ENCODE measurements at regions not wholly inside any gene's neighbourhood (a gene's known extent, or its start where the extent isn't known, plus 50 kb on each side); places are given as distances from the start of the nearest gene placed in this dataset.

GRCh38 chr17:12463102-12463501 lies 202.6 kb upstream of the MYOCD start:
- intact Hi-C loops (cut with DNase I): no loop called here
- DNase-seq (peak in 1 of 4 donors; percentile 3), ATAC-seq (no peak)
- Histone ChIP-seq H3K9me3 (no peaks in the 10 kb centered on the region), H3K27me3 (no peaks in the 10 kb centered on the region), H3K36me3 (replicated peaks in 1 of 2; ENCODE audit: insufficient read depth in 1 of 2, low read depth in 2 of 2) (no peaks in the 10 kb centered on the region), H3K4me1 (no peaks in the 10 kb centered on the region), H3K27ac (no peak overlapping the region), H3K4me3 (no peak overlapping the region)
- WGBS, 2 donors: 44 to 47% methylated on average over 2 of the region's 2 CpGs
- TF ChIP-seq CTCF (IDR thresholded peaks at IDR 0.05) (no peak), POLR2A (IDR thresholded peaks at IDR 0.05) (no peak)

GRCh38 chr17:12472252-12473173 lies 193.2 kb upstream of the MYOCD start:
- no peak for TF ChIP-seq CTCF (IDR thresholded peaks at IDR 0.05)
- TF ChIP-seq POLR2A (IDR thresholded peaks at IDR 0.05): no peak
- Histone ChIP-seq H3K27me3 (no peaks in the 10 kb centered on the region), H3K36me3 (replicated peaks in 1 of 2; ENCODE audit: insufficient read depth in 1 of 2, low read depth in 2 of 2) (no peaks in the 10 kb centered on the region), H3K4me3 (no peak overlapping the region), H3K4me1 (no peaks in the 10 kb centered on the region), H3K9me3 (no peaks in the 10 kb centered on the region), H3K27ac (no peak overlapping the region)
- no peak for DNase-seq
- intact Hi-C loops (cut with DNase I): no loop called here
- WGBS, 2 donors: 63 to 70% methylated on average over 7 of the region's 7 CpGs
- no peak for ATAC-seq

GRCh38 chr17:12478311-12478710 lies 187.4 kb upstream of the MYOCD start:
- H3K9me3 ChIP-seq: no peaks in the 10 kb centered on the region
- intact Hi-C loops (cut with DNase I): no loop called here
- 80 to 83% methylated on average over 7 of the region's 7 CpGs for WGBS, 2 donors
- DNase-seq (no peak), ATAC-seq (no peak)
- H3K27ac ChIP-seq: no peak overlapping the region
- H3K27me3 ChIP-seq: no peaks in the 10 kb centered on the region
- TF ChIP-seq POLR2A (IDR thresholded peaks at IDR 0.05) (no peak), CTCF (IDR thresholded peaks at IDR 0.05) (no peak)
- no peaks in the 10 kb centered on the region for H3K4me1 ChIP-seq
- H3K4me3 ChIP-seq: no peak overlapping the region
- no peaks in the 10 kb centered on the region for H3K36me3 ChIP-seq (replicated peaks in 1 of 2; ENCODE audit: insufficient read depth in 1 of 2, low read depth in 2 of 2)

GRCh38 chr17:12485361-12485906 lies 180.3 kb upstream of the MYOCD start:
- DNase-seq (no peak), ATAC-seq (no peak)
- intact Hi-C loops (cut with DNase I): no loop called here
- WGBS, 2 donors: 52 to 61% methylated on average over 4 of the region's 4 CpGs
- H3K36me3 ChIP-seq (replicated peaks in 1 of 2; ENCODE audit: insufficient read depth in 1 of 2, low read depth in 2 of 2): no peaks in the 10 kb centered on the region
- H3K9me3 ChIP-seq: no peaks in the 10 kb centered on the region
- H3K4me3 ChIP-seq: no peak overlapping the region
- TF ChIP-seq CTCF (IDR thresholded peaks at IDR 0.05): no peak
- no peak for TF ChIP-seq POLR2A (IDR thresholded peaks at IDR 0.05)
- H3K27ac ChIP-seq: no peak overlapping the region
- H3K4me1 ChIP-seq: no peaks in the 10 kb centered on the region
- no peaks in the 10 kb centered on the region for H3K27me3 ChIP-seq

All from body of pancreas (tissue), 4 donors.